H1 (cell line): ENCODE measurements at regions not wholly inside any gene's neighbourhood (a gene's known extent, or its start where the extent isn't known, plus 50 kb on each side); places are given as distances from the start of the nearest gene placed in this dataset.

Experiments
- CTCF ChIA-PET: fragments of 300-600 bp; sonication (Branson Sonifier 250); formaldehyde crosslinking; loops from one replicate; lab custom pipeline; 2021; ENCODE audit not compliant: partially characterized antibody; lab: Charles Lee
- POLR2A ChIA-PET: fragments of 300-600 bp; sonication (Branson Sonifier 250); formaldehyde crosslinking; loops from one replicate; lab custom pipeline; 2021; ENCODE audit warnings: inconsistent platforms; ENCODE audit not compliant: partially characterized antibody; lab: Charles Lee
- DNase-seq, 2 experiments: peaks; one replicate each; pipeline versions ENCODE4 v3.0.0 to v3.0.0-alpha.2; 2010 to 2022; ENCODE audit warnings: low spot score in 2 of 2, low read depth in 1 of 2, mixed read lengths in 1 of 2
- FAIRE-seq: peaks from 2 replicates; lab custom pipeline; 2011; peaks lifted over from hg19 to GRCh38; lab: Jason Lieb, UNC
- H2AFZ ChIP-seq: 2 replicates; pipeline ENCODE4 v1.8.1; 2012; ENCODE audit warnings: low read length, inconsistent platforms
- H2AK5ac ChIP-seq: 2 replicates; pipeline ENCODE4 v1.6.1; 2013; ENCODE audit warnings: low read depth, low read length
- H2BK120ac ChIP-seq: replicated peaks from 2 replicates; pipeline ENCODE3; 2013; ENCODE audit warnings: low read depth, low read length, inconsistent platforms
- H2BK12ac ChIP-seq: 2 replicates; pipeline ENCODE4 v1.6.1; 2013; ENCODE audit warnings: low read depth, low read length
- H2BK15ac ChIP-seq: 2 replicates; pipeline ENCODE4 v1.6.1; 2013; ENCODE audit warnings: low read length
- H2BK20ac ChIP-seq: 2 replicates; pipeline ENCODE4 v1.6.1; 2013; ENCODE audit warnings: low read length
- H2BK5ac ChIP-seq: 2 replicates; pipeline ENCODE4 v1.6.1; 2013; ENCODE audit warnings: low read depth, low read length
- H3K14ac ChIP-seq: 2 replicates; pipeline ENCODE4 v1.6.1; 2013; ENCODE audit warnings: inconsistent platforms; ENCODE audit not compliant: insufficient read length
- H3K18ac ChIP-seq: 2 replicates; pipeline ENCODE4 v1.6.1; 2013; ENCODE audit warnings: low read length; ENCODE audit errors: extremely low read depth
- H3K23ac ChIP-seq: 2 replicates; pipeline ENCODE4 v1.6.1; 2013; ENCODE audit warnings: inconsistent platforms; ENCODE audit not compliant: insufficient read length
- H3K23me2 ChIP-seq: 2 replicates; pipeline ENCODE4 v1.6.1; 2013; ENCODE audit warnings: low read depth, low read length
- H3K27ac ChIP-seq: 2 replicates; pipeline ENCODE4 v1.6.1; 2011; ENCODE audit warnings: low read depth, low read length, inconsistent platforms
- H3K27me3 ChIP-seq, 4 experiments: replicated peaks in 1 of 4; 1 replicate in 1 of 4; 2 replicates in 3 of 4; pipeline versions ENCODE4 v1.6.1 to v1.8.1; 2011 to 2013; ENCODE audit warnings: low read length in 3 of 4, mild to moderate bottlenecking in 3 of 4, inconsistent platforms in 2 of 4, mixed read lengths in 2 of 4, moderate library complexity in 1 of 4; ENCODE audit not compliant: control insufficient read depth in 3 of 4, insufficient read depth in 3 of 4; ENCODE audit errors: extremely low read depth in 1 of 4
- H3K36me3 ChIP-seq, 4 experiments: 2 replicates each; pipeline versions ENCODE4 v1.6.1 to v1.8.1; 2011 to 2013; ENCODE audit warnings: mild to moderate bottlenecking in 4 of 4, low read length in 3 of 4, moderate library complexity in 2 of 4, control low read depth in 1 of 4, inconsistent platforms in 1 of 4; ENCODE audit not compliant: insufficient read depth in 4 of 4, control insufficient read depth in 2 of 4
- H3K4ac ChIP-seq: replicated peaks from 2 replicates; pipeline ENCODE3; 2013; ENCODE audit warnings: low read length, low read depth, mixed read lengths, inconsistent platforms; ENCODE audit not compliant: insufficient read length
- H3K4me1 ChIP-seq, 4 experiments: replicated peaks in 1 of 4; 1 replicate in 1 of 4; 2 replicates in 3 of 4; pipeline versions ENCODE4 v1.6.1 to v1.8.1; 2011 to 2013; ENCODE audit warnings: low read length in 3 of 4, inconsistent platforms in 2 of 4, mixed read lengths in 1 of 4; ENCODE audit not compliant: insufficient read depth in 4 of 4, control insufficient read depth in 3 of 4
- H3K4me2 ChIP-seq, 2 experiments: 2 replicates each; pipeline versions ENCODE4 v1.6.1 to v1.8.1; 2011 to 2013; ENCODE audit warnings: low read depth in 2 of 2, low read length in 2 of 2, control low read depth in 1 of 2, inconsistent platforms in 1 of 2, mild to moderate bottlenecking in 1 of 2; ENCODE audit not compliant: insufficient read depth in 1 of 2
- H3K4me3 ChIP-seq, 4 experiments: fragments of 200-600, 300-600 bp in 1 of 4; sonication (generic), shearing (Covaris generic), sonication (Bioruptor Twin) in 1 of 4; 2 replicates each; pipeline versions ENCODE4 v1.5.1 to v1.8.1; 2011 to 2016; ENCODE audit warnings: low read length in 4 of 4, low read depth in 3 of 4, control low read depth in 2 of 4, inconsistent platforms in 2 of 4, mild to moderate bottlenecking in 2 of 4, mixed read lengths in 1 of 4, moderate library complexity in 1 of 4; ENCODE audit not compliant: insufficient read depth in 2 of 4; ENCODE audit errors: extremely low read depth in 1 of 4
- H3K56ac ChIP-seq: replicated peaks from 2 replicates; pipeline ENCODE3; 2013; ENCODE audit warnings: low read depth, mild to moderate bottlenecking, mixed read lengths, low read length, inconsistent platforms; ENCODE audit not compliant: insufficient read length
- H3K79me1 ChIP-seq: 2 replicates; pipeline ENCODE4 v1.6.1; 2013; ENCODE audit warnings: low read depth, low read length, control low read depth
- H3K79me2 ChIP-seq, 2 experiments: 2 replicates each; pipeline versions ENCODE4 v1.6.1 to v1.8.1; 2012 to 2013; ENCODE audit warnings: low read length in 2 of 2, mild to moderate bottlenecking in 2 of 2, inconsistent platforms in 1 of 2; ENCODE audit not compliant: insufficient read depth in 2 of 2, control insufficient read depth in 1 of 2
- H3K9ac ChIP-seq, 4 experiments: replicated peaks in 1 of 4; 1 replicate in 1 of 4; 2 replicates in 3 of 4; pipeline versions ENCODE4 v1.6.1 to v1.8.1; 2011 to 2013; ENCODE audit warnings: low read depth in 3 of 4, low read length in 3 of 4, control low read depth in 2 of 4, mild to moderate bottlenecking in 2 of 4, moderate library complexity in 2 of 4, inconsistent platforms in 1 of 4; ENCODE audit errors: extremely low read depth in 1 of 4
- H3K9me3 ChIP-seq, 2 experiments: 2 replicates each; pipeline versions ENCODE4 v1.6.1 to v1.8.1; 2012 to 2013; ENCODE audit warnings: mild to moderate bottlenecking in 2 of 2, moderate library complexity in 2 of 2, control low read depth in 1 of 2, inconsistent platforms in 1 of 2, low read depth in 1 of 2, low read length in 1 of 2, mixed read lengths in 1 of 2; ENCODE audit not compliant: insufficient read depth in 2 of 2
- H4K20me1 ChIP-seq, 2 experiments: replicated peaks in 1 of 2; 2 replicates each; pipeline versions ENCODE3 to v1.8.1; 2011 to 2013; ENCODE audit warnings: inconsistent platforms in 2 of 2, low read length in 2 of 2, mild to moderate bottlenecking in 1 of 2; ENCODE audit not compliant: insufficient read depth in 2 of 2, control insufficient read depth in 1 of 2
- H4K5ac ChIP-seq: 2 replicates; pipeline ENCODE4 v1.6.1; 2013; ENCODE audit warnings: low read length, low read depth, mixed read lengths, inconsistent platforms; ENCODE audit not compliant: insufficient read length
- H4K8ac ChIP-seq: 2 replicates; pipeline ENCODE4 v1.8.0; 2013; ENCODE audit warnings: mild to moderate bottlenecking, moderate library complexity, low read length, inconsistent platforms; ENCODE audit not compliant: insufficient read depth; ENCODE audit errors: extremely low read depth
- H4K91ac ChIP-seq: replicated peaks from 2 replicates; pipeline ENCODE3; 2013; ENCODE audit warnings: low read length, mixed read lengths, inconsistent platforms; ENCODE audit not compliant: insufficient read length
- KDM5A ChIP-seq: fragments of 200-600 bp; IDR thresholded peaks from 2 replicates; pipeline ENCODE4 v1.7.1; 2012; ENCODE audit warnings: mild to moderate bottlenecking, low read length, inconsistent platforms, mixed read lengths
- MAFK ChIP-seq: IDR thresholded peaks from 2 replicates; pipeline ENCODE4 v1.6.1; 2012; ENCODE audit warnings: low read depth, mild to moderate bottlenecking, improper control_type of control experiment, low read length

DNA sequence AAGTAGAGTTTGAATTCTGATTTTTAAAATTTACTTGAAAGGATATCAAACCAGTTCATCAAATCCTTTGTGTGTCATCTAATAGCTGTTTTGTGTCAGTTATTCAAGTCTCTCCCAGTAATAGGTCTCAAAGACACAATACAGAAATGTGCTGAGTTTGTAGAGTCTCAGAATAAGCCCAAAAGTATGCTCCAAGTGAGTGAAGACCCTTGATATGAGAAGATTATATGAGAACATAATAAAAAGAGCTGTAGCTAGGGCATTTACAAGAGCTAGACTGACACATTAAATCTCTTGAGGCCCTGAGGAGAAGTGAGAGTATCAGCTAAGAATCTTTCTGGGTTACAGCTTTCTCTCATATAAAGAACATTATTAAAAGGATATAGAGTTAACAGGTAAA lies 721.0 kb upstream of the ARRDC3 start:
- Histone ChIP-seq H3K27me3 (no peaks in the 10 kb centered on the region), H3K4ac (no peak overlapping the region), H2BK15ac (no peak overlapping the region), H3K4me1 (no peaks in the 10 kb centered on the region), H4K20me1 (peaks cover 0 to 3% of the 10 kb centered on the region in 2 experiments), H3K9me3 (no peaks in the 10 kb centered on the region), H2BK12ac (no peak overlapping the region), H2AK5ac (no peak overlapping the region), H3K23me2 (no peaks in the 10 kb centered on the region), H4K91ac (no peak overlapping the region), H3K18ac (no peak overlapping the region), H3K4me3 (no peak overlapping the region), H3K4me2 (no peak overlapping the region), H3K14ac (no peak overlapping the region), H2AFZ (no peak overlapping the region), H3K36me3 (no peaks in the 10 kb centered on the region), H3K56ac (no peak overlapping the region), H2BK20ac (no peak overlapping the region), H2BK120ac (no peak overlapping the region), H3K23ac (no peak overlapping the region), H3K9ac (no peak overlapping the region), H4K5ac (no peak overlapping the region), H3K79me2 (no peaks in the 10 kb centered on the region), H3K27ac (no peak overlapping the region), H3K79me1 (no peaks in the 10 kb centered on the region), H2BK5ac (no peak overlapping the region), H4K8ac (no peak overlapping the region)
- CTCF ChIA-PET, result no interaction called here
- POLR2A ChIA-PET, result no interaction called here
- no peak for FAIRE-seq
- no peak for DNase-seq
- TF ChIP-seq MAFK (no peak), KDM5A (no peak)
